ENCODE measurements at regions not wholly inside any gene's neighbourhood (a gene's known extent, or its start where the extent isn't known, plus 50 kb on each side); places are given as distances from the start of the nearest gene placed in this dataset.
"Not testable (repeated sequence)": the region's sequence is repeated elsewhere in the genome, so short reads cannot be mapped to it uniquely, and the experiment has no call there.

DNA sequence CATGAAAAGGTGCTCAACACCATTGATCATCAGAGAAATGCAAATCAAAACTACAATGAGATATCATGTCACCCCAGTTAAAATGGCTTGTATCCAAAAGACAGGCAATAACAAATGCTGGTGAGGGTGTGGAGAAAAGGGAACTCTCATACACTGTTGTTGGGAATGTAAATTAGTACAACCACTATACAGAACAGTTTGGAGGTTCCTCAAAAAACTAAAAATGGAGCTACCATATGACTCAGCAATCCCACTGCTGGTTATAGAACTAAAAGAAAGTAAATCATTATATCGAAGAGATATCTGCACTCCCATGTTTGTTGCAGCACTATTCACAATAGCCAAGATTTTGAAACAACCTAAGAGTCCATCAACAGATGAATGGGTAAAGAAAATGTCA lies 238.0 kb downstream of the ZNF621 start:
- not testable (repeated sequence) for TF ChIP-seq POLR2A (IDR thresholded peaks at IDR 0.05); CTCF (IDR thresholded peaks at IDR 0.05 in 4 of 5, conservative IDR thresholded peaks at IDR 0.05 in 1 of 5)
